Esophagus muscularis mucosa (tissue), 4 donors: ENCODE measurements at regions not wholly inside any gene's neighbourhood (a gene's known extent, or its start where the extent isn't known, plus 50 kb on each side); places are given as distances from the start of the nearest gene placed in this dataset.

ENCODE experiments used
- DNase-seq: peaks from one replicate; pipeline ENCODE4 v3.0.0-alpha.2; 2017; ENCODE audit errors: extremely low spot score
- H3K27ac ChIP-seq, 4 donors: fragments of 200-600 bp; sonication (generic); replicated peaks in 1 of 4; 1 replicate in 3 of 4; 2 replicates in 1 of 4; pipeline ENCODE4 v1.5.1; 2016 to 2019; ENCODE audit warnings: mild to moderate bottlenecking in 1 of 4
- H3K27me3 ChIP-seq, 4 donors: fragments of 200-600 bp; sonication (generic); one replicate each; pipeline versions ENCODE4 v1.5.1 to v1.6.0; 2016 to 2019
- H3K36me3 ChIP-seq, 4 donors: fragments of 200-600 bp; sonication (generic); one replicate each; pipeline ENCODE4 v1.5.1; 2016 to 2019
- H3K4me1 ChIP-seq, 4 donors: fragments of 200-600 bp; sonication (generic); one replicate each; pipeline ENCODE4 v1.5.1; 2016 to 2019
- H3K4me3 ChIP-seq, 4 donors: fragments of 200-600 bp; sonication (generic); 1 replicate in 2 of 4; 2 replicates in 2 of 4; pipeline ENCODE4 v1.5.1; 2016 to 2019; ENCODE audit warnings: mild to moderate bottlenecking in 4 of 4, moderate library complexity in 1 of 4
- H3K9me3 ChIP-seq, 4 donors: fragments of 200-600 bp; sonication (generic); 1 replicate in 3 of 4; 2 replicates in 1 of 4; pipeline ENCODE4 v1.5.1; 2016 to 2019
- EP300 ChIP-seq: sonication (generic); formaldehyde crosslinking; IDR thresholded peaks from one replicate; pipeline ENCODE4 v1.6.1; 2017; ENCODE audit warnings: antibody characterized with exemption
- POLR2A ChIP-seq: fragments of 450-650 bp; IDR thresholded peaks from one replicate; pipeline ENCODE4 v1.6.1; 2017; ENCODE audit warnings: antibody characterized with exemption, moderate library complexity, mild to moderate bottlenecking, low read depth
- POLR2AphosphoS5 ChIP-seq, 2 donors: sonication (generic); formaldehyde crosslinking; IDR thresholded peaks; one replicate each; pipeline ENCODE4 v1.6.1; 2017; ENCODE audit warnings: antibody characterized with exemption in 2 of 2
- WGBS: methylation state at CpG from one replicate; pipeline ENCODE4 v1.1.5; 2018; 5-methylcytosine and 5-hydroxymethylcytosine counted together
- intact Hi-C: fragments of 100-400 bp; cut with DNase I; formaldehyde crosslinking; loops from one replicate; pipeline ENCODE4 v1.15.1; 2023
- TF ChIP-seq, protein P1 (sequence below), 3 experiments: fragments of 200-600 bp in 2 of 3; fragments of 450-650 bp in 1 of 3; sonication (generic) in 2 of 3; IDR thresholded peaks; one replicate each; pipeline ENCODE4 v1.5.1; 2017 to 2019; ENCODE audit warnings: antibody characterized with exemption in 3 of 3, mild to moderate bottlenecking in 2 of 3, moderate library complexity in 1 of 3

DNA sequence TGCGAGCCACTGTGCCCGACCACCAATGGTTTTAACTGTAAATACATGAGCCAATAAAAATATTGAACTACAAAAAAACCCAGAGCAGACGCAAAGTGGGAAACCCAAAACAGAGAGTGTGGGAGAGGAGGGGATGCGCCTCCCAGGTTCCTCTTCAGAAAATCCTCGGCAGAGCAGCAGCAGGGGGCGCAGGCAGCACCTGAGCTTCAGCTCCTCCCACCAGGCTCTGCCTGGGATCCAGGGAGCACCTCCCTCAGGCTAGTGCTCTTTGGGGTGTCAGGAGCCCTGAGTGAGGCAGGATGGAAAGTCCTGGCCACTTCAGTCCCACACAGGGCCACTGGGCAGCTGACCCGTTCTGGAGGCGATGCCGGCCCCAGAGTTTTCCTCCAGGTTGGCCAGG is 536.9 kb upstream of the CDH4 start:
- TF ChIP-seq POLR2A (no peak), EP300 (no peak), POLR2AphosphoS5 (IDR thresholded peaks at IDR 0.05) (no peak)
- TF ChIP-seq, protein P1, sequence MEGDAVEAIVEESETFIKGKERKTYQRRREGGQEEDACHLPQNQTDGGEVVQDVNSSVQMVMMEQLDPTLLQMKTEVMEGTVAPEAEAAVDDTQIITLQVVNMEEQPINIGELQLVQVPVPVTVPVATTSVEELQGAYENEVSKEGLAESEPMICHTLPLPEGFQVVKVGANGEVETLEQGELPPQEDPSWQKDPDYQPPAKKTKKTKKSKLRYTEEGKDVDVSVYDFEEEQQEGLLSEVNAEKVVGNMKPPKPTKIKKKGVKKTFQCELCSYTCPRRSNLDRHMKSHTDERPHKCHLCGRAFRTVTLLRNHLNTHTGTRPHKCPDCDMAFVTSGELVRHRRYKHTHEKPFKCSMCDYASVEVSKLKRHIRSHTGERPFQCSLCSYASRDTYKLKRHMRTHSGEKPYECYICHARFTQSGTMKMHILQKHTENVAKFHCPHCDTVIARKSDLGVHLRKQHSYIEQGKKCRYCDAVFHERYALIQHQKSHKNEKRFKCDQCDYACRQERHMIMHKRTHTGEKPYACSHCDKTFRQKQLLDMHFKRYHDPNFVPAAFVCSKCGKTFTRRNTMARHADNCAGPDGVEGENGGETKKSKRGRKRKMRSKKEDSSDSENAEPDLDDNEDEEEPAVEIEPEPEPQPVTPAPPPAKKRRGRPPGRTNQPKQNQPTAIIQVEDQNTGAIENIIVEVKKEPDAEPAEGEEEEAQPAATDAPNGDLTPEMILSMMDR (IDR thresholded peaks at IDR 0.05) = no peak
- Histone ChIP-seq H3K27ac (no peak overlapping the region), H3K4me1 (no peaks in the 10 kb centered on the region), H3K4me3 (no peak overlapping the region), H3K9me3 (peaks cover 0 to 7% (median 0%) of the 10 kb centered on the region in 4 donors), H3K27me3 (no peaks in the 10 kb centered on the region), H3K36me3 (no peaks in the 10 kb centered on the region)
- intact Hi-C loops = no loop called here
- 64% methylated on average over 6 of the region's 9 CpGs for WGBS
- DNase-seq = no peak

DNA sequence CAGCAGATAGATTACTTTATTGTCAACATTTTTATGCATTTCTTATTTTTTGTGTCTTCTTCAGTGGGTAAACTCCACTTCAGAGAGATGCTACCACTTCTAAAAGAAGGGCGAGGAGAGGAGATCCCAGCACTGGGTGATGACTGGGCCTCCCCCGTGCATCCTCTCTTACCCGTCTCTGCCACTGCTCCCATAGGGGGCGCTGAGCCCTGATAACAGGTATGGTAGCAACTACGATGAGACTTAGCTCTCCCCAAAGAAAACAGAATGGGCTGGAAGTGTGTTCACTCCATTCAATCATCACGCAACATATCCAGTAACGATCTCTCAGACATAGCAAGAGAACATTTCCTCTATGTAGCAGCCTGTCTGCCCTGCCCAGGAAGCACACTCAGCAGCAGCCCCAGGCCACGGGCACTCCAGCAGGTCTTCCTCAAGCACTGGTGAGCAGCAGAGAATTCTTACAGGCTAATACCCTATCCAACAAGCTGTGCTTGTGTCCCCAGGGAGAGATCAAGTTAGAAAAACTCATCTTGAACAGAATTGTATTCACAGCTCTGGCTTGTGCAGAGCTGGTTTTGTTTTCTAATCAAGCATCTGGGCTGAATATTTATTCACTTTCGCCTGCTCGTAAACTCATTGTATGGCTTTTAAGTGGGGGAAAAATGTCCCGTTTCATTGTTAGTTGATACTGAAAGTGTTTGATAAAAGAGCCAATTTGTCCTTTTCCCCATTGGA is 533.1 kb upstream of the CDH4 start:
- Histone ChIP-seq H3K4me1 (no peaks in the 10 kb centered on the region), H3K4me3 (no peak overlapping the region), H3K36me3 (no peaks in the 10 kb centered on the region), H3K9me3 (peaks cover 0 to 7% (median 0%) of the 10 kb centered on the region in 4 donors), H3K27ac (no peak overlapping the region), H3K27me3 (no peaks in the 10 kb centered on the region)
- intact Hi-C loops = no loop called here
- no peak for DNase-seq
- 49% methylated on average over 11 of the region's 11 CpGs for WGBS
- TF ChIP-seq POLR2AphosphoS5 (IDR thresholded peaks at IDR 0.05) = no peak
- TF ChIP-seq, protein P1 (IDR thresholded peaks at IDR 0.05) = no peak
- TF ChIP-seq EP300 = no peak
- no peak for TF ChIP-seq POLR2A

DNA sequence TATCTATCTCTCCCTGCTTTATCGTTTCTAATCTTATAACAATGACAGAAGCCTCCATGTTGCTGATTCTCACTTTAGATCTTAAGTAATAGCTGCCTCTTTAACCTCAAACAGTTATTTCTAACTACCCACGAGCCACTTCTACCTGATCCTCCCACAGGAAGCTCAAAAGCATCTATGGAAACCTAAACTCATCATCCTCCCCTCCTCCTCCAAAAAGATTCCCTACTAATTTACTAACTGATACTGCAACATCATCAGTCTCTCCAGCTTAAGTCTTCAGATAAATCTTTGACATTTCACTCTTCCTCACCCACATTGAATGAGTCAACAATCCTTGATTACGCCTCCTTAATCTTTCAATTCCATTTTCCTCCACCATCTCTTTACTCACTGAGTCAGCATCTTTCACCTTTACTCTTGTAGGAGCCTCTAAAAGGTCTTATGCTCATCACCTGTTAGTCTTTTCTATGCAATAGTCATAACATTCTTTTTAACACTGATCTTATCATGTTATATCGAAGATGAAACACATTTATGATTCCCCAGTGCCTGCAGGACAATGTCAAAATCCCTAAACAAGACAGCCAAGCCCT is 526.7 kb upstream of the CDH4 start:
- H3K4me1 ChIP-seq = no peaks in the 10 kb centered on the region
- H3K4me3 ChIP-seq = no peak overlapping the region
- H3K9me3 ChIP-seq = peaks cover 0 to 15% (median 0%) of the 10 kb centered on the region in 4 donors
- H3K27me3 ChIP-seq = no peaks in the 10 kb centered on the region
- TF ChIP-seq POLR2AphosphoS5 (IDR thresholded peaks at IDR 0.05) (no peak), POLR2A (no peak), EP300 (no peak)
- TF ChIP-seq, protein P1 (IDR thresholded peaks at IDR 0.05) = no peak
- intact Hi-C loops = no loop called here
- DNase-seq = no peak
- H3K27ac ChIP-seq = no peak overlapping the region
- WGBS = 69% methylated on average over 4 of the region's 4 CpGs
- H3K36me3 ChIP-seq = no peaks in the 10 kb centered on the region

DNA sequence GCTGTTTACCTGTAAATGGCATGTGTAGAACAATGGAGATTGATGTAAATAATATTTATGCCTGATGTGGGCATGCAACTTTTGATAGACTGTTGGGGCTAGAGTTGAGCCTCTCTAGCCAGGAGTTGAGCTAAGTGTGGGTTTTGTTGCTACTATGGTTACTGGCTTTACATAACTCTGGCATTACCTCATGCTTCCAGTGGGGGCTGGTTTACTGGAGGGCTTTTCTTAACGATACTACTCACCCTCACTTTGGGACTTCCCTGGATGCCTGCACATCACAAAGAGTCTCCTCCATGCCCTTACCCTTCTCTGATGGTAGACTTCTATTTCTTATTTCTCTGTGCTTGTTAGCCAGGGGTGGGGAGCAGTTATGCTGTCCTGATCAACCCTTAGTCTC is 524.6 kb upstream of the CDH4 start:
- H3K4me3 ChIP-seq = no peak overlapping the region
- TF ChIP-seq, protein P1 (IDR thresholded peaks at IDR 0.05) = no peak
- TF ChIP-seq POLR2A (no peak), POLR2AphosphoS5 (IDR thresholded peaks at IDR 0.05) (no peak), EP300 (no peak)
- H3K4me1 ChIP-seq = no peaks in the 10 kb centered on the region
- H3K27me3 ChIP-seq = no peaks in the 10 kb centered on the region
- DNase-seq = no peak
- H3K27ac ChIP-seq = no peak overlapping the region
- intact Hi-C loops = no loop called here
- H3K9me3 ChIP-seq = peaks cover 0 to 15% (median 0%) of the 10 kb centered on the region in 4 donors
- no peaks in the 10 kb centered on the region for H3K36me3 ChIP-seq
- WGBS = 40% methylated on average over 1 of the region's 1 CpG
